ENCODE measurements at regions not wholly inside any gene's neighbourhood (a gene's known extent, or its start where the extent isn't known, plus 50 kb on each side); places are given as distances from the start of the nearest gene placed in this dataset.

- H3K4me3 ChIP-seq (ENCODE audit: control insufficient read depth in 2 of 3, extremely low read depth in 1 of 3, insufficient read depth in 2 of 3, low read depth in 1 of 3, low read length in 3 of 3) = no peak overlapping the region
- DNase-seq (ENCODE audit: low read depth, low spot score) (no peak), FAIRE-seq (no peak)
- H3K27me3 ChIP-seq (ENCODE audit: control insufficient read depth, extremely low read depth, insufficient read depth, low read length) = peaks cover 18% of the 10 kb centered on the region
- TF ChIP-seq CTCF (optimal IDR thresholded peaks at IDR 0.05 in 1 of 3, IDR thresholded peaks at IDR 0.05 in 1 of 3, conservative IDR thresholded peaks at IDR 0.05 in 1 of 3; ENCODE audit: extremely low read depth in 1 of 3, insufficient read depth in 2 of 3, low read length in 3 of 3) (no peak), EZH2 (IDR thresholded peaks at IDR 0.05; ENCODE audit: low read length) (no peak)
- H3K4me1 ChIP-seq (ENCODE audit: control insufficient read depth, extremely low read depth, insufficient read depth, low read length) = no peaks in the 10 kb centered on the region
- no peaks in the 10 kb centered on the region for H3K79me2 ChIP-seq (ENCODE audit: control insufficient read depth, insufficient read depth, low read length)
- H3K4me2 ChIP-seq (ENCODE audit: control insufficient read depth, extremely low read depth, insufficient read depth, low read depth, low read length) = no peak overlapping the region
- no peaks in the 10 kb centered on the region for H3K36me3 ChIP-seq (ENCODE audit: control insufficient read depth in 2 of 2, extremely low read depth in 1 of 2, insufficient read depth in 2 of 2, low read length in 2 of 2)
- H3K9ac ChIP-seq (ENCODE audit: control insufficient read depth, extremely low read depth, insufficient read depth, low read length) = no peak overlapping the region
- H3K27ac ChIP-seq (ENCODE audit: control insufficient read depth, insufficient read depth, low read length) = no peak overlapping the region
- H2AFZ ChIP-seq (ENCODE audit: control insufficient read depth, low read length) = no peak overlapping the region
- dilution Hi-C loops (cut with MboI; ENCODE audit: extremely low pct_ligation_motif_present, low sequenced_read_pairs) = no loop called here
- H3K9me1 ChIP-seq (ENCODE audit: control insufficient read depth, extremely low read depth, insufficient read depth, low read length) = no peaks in the 10 kb centered on the region
- H3K9me3 ChIP-seq (ENCODE audit: control insufficient read depth, low read depth, low read length) = no peaks in the 10 kb centered on the region
- H4K20me1 ChIP-seq (ENCODE audit: control insufficient read depth, extremely low read depth, insufficient read depth, low read length) = no peaks in the 10 kb centered on the region
Measured at GRCh38 chr13:42681326-42682100, 99.9 kb upstream of the FAM216B start.

- Histone ChIP-seq H4K20me1 (ENCODE audit: control insufficient read depth, extremely low read depth, insufficient read depth, low read length) (no peaks in the 10 kb centered on the region), H3K4me3 (ENCODE audit: control insufficient read depth in 2 of 3, extremely low read depth in 1 of 3, insufficient read depth in 2 of 3, low read depth in 1 of 3, low read length in 3 of 3) (no peak overlapping the region), H2AFZ (ENCODE audit: control insufficient read depth, low read length) (no peak overlapping the region), H3K9me1 (ENCODE audit: control insufficient read depth, extremely low read depth, insufficient read depth, low read length) (no peaks in the 10 kb centered on the region), H3K27ac (ENCODE audit: control insufficient read depth, insufficient read depth, low read length) (no peak overlapping the region), H3K4me2 (ENCODE audit: control insufficient read depth, extremely low read depth, insufficient read depth, low read depth, low read length) (no peak overlapping the region), H3K9ac (ENCODE audit: control insufficient read depth, extremely low read depth, insufficient read depth, low read length) (no peak overlapping the region), H3K4me1 (ENCODE audit: control insufficient read depth, extremely low read depth, insufficient read depth, low read length) (no peaks in the 10 kb centered on the region), H3K9me3 (ENCODE audit: control insufficient read depth, low read depth, low read length) (no peaks in the 10 kb centered on the region), H3K36me3 (ENCODE audit: control insufficient read depth in 2 of 2, extremely low read depth in 1 of 2, insufficient read depth in 2 of 2, low read length in 2 of 2) (no peaks in the 10 kb centered on the region), H3K27me3 (ENCODE audit: control insufficient read depth, extremely low read depth, insufficient read depth, low read length) (peaks cover 18% of the 10 kb centered on the region), H3K79me2 (ENCODE audit: control insufficient read depth, insufficient read depth, low read length) (no peaks in the 10 kb centered on the region)
- FAIRE-seq (no peak), DNase-seq (ENCODE audit: low read depth, low spot score) (no peak)
- dilution Hi-C loops (cut with MboI; ENCODE audit: extremely low pct_ligation_motif_present, low sequenced_read_pairs) = no loop called here
- no peak for TF ChIP-seq EZH2 (IDR thresholded peaks at IDR 0.05; ENCODE audit: low read length)
- no peak for TF ChIP-seq CTCF (optimal IDR thresholded peaks at IDR 0.05 in 1 of 3, IDR thresholded peaks at IDR 0.05 in 1 of 3, conservative IDR thresholded peaks at IDR 0.05 in 1 of 3; ENCODE audit: extremely low read depth in 1 of 3, insufficient read depth in 2 of 3, low read length in 3 of 3)
Measured at GRCh38 chr13:42684226-42684625, 97.2 kb upstream of the FAM216B start.
